GM23248 (cell line): ENCODE measurements at regions not wholly inside any gene's neighbourhood (a gene's known extent, or its start where the extent isn't known, plus 50 kb on each side); places are given as distances from the start of the nearest gene placed in this dataset.
A peak's percentile ranks its signal among the peaks of the same experiment; 100 is the strongest.

Source experiments
- DNase-seq: peaks from one replicate; pipeline ENCODE4 v3.0.0-alpha.2; 2015
- H2AFZ ChIP-seq: fragments of 200-600 bp; sonication (generic); 2 replicates; pipeline ENCODE4 v1.6.1; 2016; ENCODE audit warnings: antibody characterized with exemption
- H3F3A ChIP-seq: fragments of 200-600 bp; sonication (generic); 2 replicates; pipeline ENCODE4 v1.6.1; 2016; ENCODE audit warnings: mild to moderate bottlenecking, antibody characterized with exemption, mixed run types; ENCODE audit not compliant: insufficient read depth
- H3K27ac ChIP-seq: fragments of 200-600 bp; sonication (generic); 2 replicates; pipeline ENCODE4 v1.5.1; 2016; ENCODE audit warnings: mild to moderate bottlenecking
- H3K27me3 ChIP-seq: fragments of 200-600 bp; sonication (generic); replicated peaks from 2 replicates; pipeline ENCODE4 v1.6.1; 2016; ENCODE audit warnings: mild to moderate bottlenecking; ENCODE audit not compliant: insufficient read depth
- H3K36me3 ChIP-seq: fragments of 200-600 bp; sonication (generic); 2 replicates; pipeline ENCODE4 v1.6.1; 2016; ENCODE audit warnings: low read depth, mild to moderate bottlenecking
- H3K4me1 ChIP-seq: fragments of 200-600 bp; sonication (generic); 2 replicates; pipeline ENCODE4 v1.6.1; 2016; ENCODE audit warnings: mild to moderate bottlenecking; ENCODE audit not compliant: insufficient read depth
- H3K4me2 ChIP-seq: fragments of 200-600 bp; sonication (generic); one replicate; pipeline ENCODE4 v1.6.1; 2016; ENCODE audit warnings: mild to moderate bottlenecking; ENCODE audit not compliant: unreplicated experiment
- H3K4me3 ChIP-seq: fragments of 200-600 bp; sonication (generic); 2 replicates; pipeline ENCODE4 v1.5.1; 2016; ENCODE audit warnings: mild to moderate bottlenecking
- H3K79me2 ChIP-seq: fragments of 200-600 bp; sonication (generic); 2 replicates; pipeline ENCODE4 v1.6.1; 2016; ENCODE audit warnings: mild to moderate bottlenecking; ENCODE audit not compliant: insufficient read depth
- H3K9ac ChIP-seq: fragments of 200-600 bp; sonication (generic); 2 replicates; pipeline ENCODE4 v1.6.1; 2016; ENCODE audit warnings: mild to moderate bottlenecking
- H3K9me2 ChIP-seq: fragments of 200-600 bp; sonication (generic); 2 replicates; pipeline ENCODE4 v1.6.1; 2016; ENCODE audit warnings: mixed run types, mild to moderate bottlenecking, moderate library complexity; ENCODE audit not compliant: insufficient read depth
- H3K9me3 ChIP-seq: fragments of 200-600 bp; sonication (generic); one replicate; pipeline ENCODE4 v1.6.1; 2017; ENCODE audit warnings: low read depth
- H4K20me1 ChIP-seq: fragments of 200-600 bp; sonication (generic); 2 replicates; pipeline ENCODE4 v1.6.0; 2016; ENCODE audit not compliant: insufficient read depth
- EZH2 ChIP-seq: fragments of 200-600 bp; sonication (generic); IDR thresholded peaks from 2 replicates; pipeline ENCODE4 v1.6.1; 2018; ENCODE audit warnings: antibody characterized with exemption, mild to moderate bottlenecking; ENCODE audit not compliant: insufficient read depth, poor library complexity, severe bottlenecking
- EZH2phosphoT487 ChIP-seq: fragments of 200-600 bp; sonication (generic); IDR thresholded peaks from 2 replicates; pipeline ENCODE4 v1.6.1; 2018; ENCODE audit warnings: antibody characterized with exemption, moderate library complexity, mild to moderate bottlenecking, low read depth; ENCODE audit not compliant: insufficient read depth
- WGBS, 2 experiments: methylation state at CpG; one replicate each; pipeline ENCODE4 v1.1.6; 2015 to 2017; ENCODE audit warnings: low lambda C conversion rate in 2 of 2, low coverage in 1 of 2; ENCODE audit errors: missing lambda C conversion rate in 2 of 2; 5-methylcytosine and 5-hydroxymethylcytosine counted together
- in situ Hi-C: fragments of 300-500 bp; cut with MboI; formaldehyde crosslinking; loops from 2 replicates; pipeline ENCODE4 v1.15.0; 2020

GRCh38 chr18:39872651-39873050 is 2082.4 kb upstream of the PIK3C3 start:
- Histone ChIP-seq H3F3A (no peaks in the 10 kb centered on the region), H3K4me3 (no peak overlapping the region), H3K36me3 (no peaks in the 10 kb centered on the region), H2AFZ (no peak overlapping the region), H3K4me2 (no peak overlapping the region), H3K4me1 (no peaks in the 10 kb centered on the region), H3K9ac (no peak overlapping the region), H3K79me2 (no peaks in the 10 kb centered on the region), H3K27me3 (no peaks in the 10 kb centered on the region), H3K9me3 (no peaks in the 10 kb centered on the region), H3K9me2 (no peaks in the 10 kb centered on the region), H4K20me1 (no peaks in the 10 kb centered on the region), H3K27ac (no peak overlapping the region)
- WGBS, 2 experiments: 0 to 4% methylated on average over 1 of the region's 1 CpG
- in situ Hi-C loops: no loop called here
- DNase-seq: no peak
- TF ChIP-seq EZH2: no peak

GRCh38 chr18:39871961-39872360 is 2083.1 kb upstream of the PIK3C3 start:
- H3K4me2 ChIP-seq: no peak overlapping the region

GRCh38 chr18:39870591-39870990 is 2084.4 kb upstream of the PIK3C3 start:
- H2AFZ ChIP-seq: no peak overlapping the region
- H3K36me3 ChIP-seq: no peaks in the 10 kb centered on the region
- H3K27me3 ChIP-seq: no peaks in the 10 kb centered on the region
- no peak overlapping the region for H3K9ac ChIP-seq
- no peaks in the 10 kb centered on the region for H3K9me2 ChIP-seq
- H3K4me1 ChIP-seq: no peaks in the 10 kb centered on the region
- no peak overlapping the region for H3K4me2 ChIP-seq
- H3F3A ChIP-seq: no peaks in the 10 kb centered on the region
- in situ Hi-C loops: no loop called here
- 76 to 79% methylated on average over 3 of the region's 3 CpGs for WGBS, 2 experiments
- no peaks in the 10 kb centered on the region for H3K9me3 ChIP-seq
- DNase-seq: no peak
- no peaks in the 10 kb centered on the region for H4K20me1 ChIP-seq
- TF ChIP-seq EZH2phosphoT487: no peak
- no peak for TF ChIP-seq EZH2
- no peaks in the 10 kb centered on the region for H3K79me2 ChIP-seq
- H3K4me3 ChIP-seq: no peak overlapping the region
- H3K27ac ChIP-seq: no peak overlapping the region

More at GRCh38 chr18:39871961-39872360, 2083.1 kb upstream of the PIK3C3 start:
- Histone ChIP-seq H3K27ac (no peak overlapping the region), H3K4me1 (no peaks in the 10 kb centered on the region), H3F3A (no peaks in the 10 kb centered on the region), H4K20me1 (no peaks in the 10 kb centered on the region), H3K9me2 (no peaks in the 10 kb centered on the region), H3K9ac (no peak overlapping the region), H3K79me2 (no peaks in the 10 kb centered on the region), H3K27me3 (no peaks in the 10 kb centered on the region), H3K9me3 (no peaks in the 10 kb centered on the region), H2AFZ (no peak overlapping the region), H3K4me3 (no peak overlapping the region), H3K36me3 (no peaks in the 10 kb centered on the region)
- DNase-seq: no peak
- no peak for TF ChIP-seq EZH2phosphoT487
- no peak for TF ChIP-seq EZH2
- 60 to 65% methylated on average over 3 of the region's 3 CpGs for WGBS, 2 experiments
- in situ Hi-C loops: no loop called here

- Histone ChIP-seq H3K79me2 (no peaks in the 10 kb centered on the region), H3K27me3 (no peaks in the 10 kb centered on the region), H4K20me1 (no peaks in the 10 kb centered on the region), H2AFZ (no peak overlapping the region), H3K36me3 (no peaks in the 10 kb centered on the region), H3F3A (no peaks in the 10 kb centered on the region), H3K9me2 (no peaks in the 10 kb centered on the region), H3K4me2 (no peak overlapping the region), H3K9ac (no peak overlapping the region), H3K4me1 (no peaks in the 10 kb centered on the region), H3K27ac (no peak overlapping the region), H3K9me3 (no peaks in the 10 kb centered on the region), H3K4me3 (no peak overlapping the region)
- WGBS, 2 experiments: 0% methylated on average over 2 of the region's 2 CpGs
- DNase-seq: no peak
- TF ChIP-seq EZH2 (no peak), EZH2phosphoT487 (no peak)
- in situ Hi-C loops: no loop called here
Observed at GRCh38 chr18:39863916-39864315, 2091.1 kb upstream of the PIK3C3 start.

GRCh38 chr18:39862341-39862740 is 2092.7 kb upstream of the PIK3C3 start:
- no peak overlapping the region for H2AFZ ChIP-seq
- no peaks in the 10 kb centered on the region for H3K79me2 ChIP-seq
- no peaks in the 10 kb centered on the region for H3K36me3 ChIP-seq
- no peak overlapping the region for H3K4me3 ChIP-seq
- no peak overlapping the region for H3K9ac ChIP-seq
- no peaks in the 10 kb centered on the region for H3F3A ChIP-seq
- no peak overlapping the region for H3K27ac ChIP-seq
- TF ChIP-seq EZH2phosphoT487: no peak
- no peak for TF ChIP-seq EZH2
- H3K9me2 ChIP-seq: no peaks in the 10 kb centered on the region
- H3K4me1 ChIP-seq: no peaks in the 10 kb centered on the region
- no peaks in the 10 kb centered on the region for H3K27me3 ChIP-seq
- no peak overlapping the region for H3K4me2 ChIP-seq
- peak; percentile 38 for DNase-seq
- H3K9me3 ChIP-seq: no peaks in the 10 kb centered on the region
- 45 to 58% methylated on average over 2 of the region's 2 CpGs for WGBS, 2 experiments
- in situ Hi-C loops: no loop called here
- H4K20me1 ChIP-seq: no peaks in the 10 kb centered on the region
